ENCODE measurements at regions not wholly inside any gene's neighbourhood (a gene's known extent, or its start where the extent isn't known, plus 50 kb on each side); places are given as distances from the start of the nearest gene placed in this dataset.

DNA sequence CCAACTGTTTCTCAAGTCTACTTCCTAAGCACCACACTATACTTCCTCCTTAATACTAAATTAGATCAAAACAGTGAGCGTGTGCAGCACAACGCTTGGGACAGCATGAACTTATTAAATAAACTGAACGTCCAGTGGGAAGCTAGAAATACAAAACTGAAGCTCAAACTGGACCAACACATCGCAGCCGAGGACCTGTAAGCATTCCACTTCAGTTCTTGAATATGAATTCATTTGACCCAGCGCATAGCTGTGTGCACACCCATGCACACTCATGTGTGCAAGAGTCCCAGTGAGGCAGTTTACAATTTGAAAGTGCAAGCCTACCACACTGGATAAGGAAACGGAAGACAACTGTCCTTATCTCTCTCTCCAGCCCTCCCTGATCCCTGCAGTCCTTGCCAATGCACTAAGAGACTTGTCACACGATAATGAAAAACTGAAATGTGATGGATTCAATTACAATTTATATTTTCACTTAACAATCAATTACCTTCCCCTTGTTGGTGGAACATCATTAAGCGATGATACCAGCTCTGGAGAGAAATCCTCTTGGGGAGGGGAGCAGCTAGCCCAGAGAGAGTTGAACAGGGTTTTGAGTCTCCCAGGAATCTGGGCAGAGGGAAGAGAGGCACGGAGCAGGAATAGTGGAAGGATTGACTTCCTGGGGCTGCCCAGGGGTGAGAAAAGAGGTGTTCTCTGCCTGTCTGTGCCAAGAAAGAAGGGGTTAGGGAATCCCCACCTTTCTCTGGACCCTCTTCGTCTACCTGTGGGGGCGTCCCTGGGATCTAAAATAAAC, 186.5 kb upstream of the KLHL29 start:
- H3K4me1 Mint-ChIP-seq: no peaks in the 10 kb centered on the region
- TF ChIP-seq, protein P1, sequence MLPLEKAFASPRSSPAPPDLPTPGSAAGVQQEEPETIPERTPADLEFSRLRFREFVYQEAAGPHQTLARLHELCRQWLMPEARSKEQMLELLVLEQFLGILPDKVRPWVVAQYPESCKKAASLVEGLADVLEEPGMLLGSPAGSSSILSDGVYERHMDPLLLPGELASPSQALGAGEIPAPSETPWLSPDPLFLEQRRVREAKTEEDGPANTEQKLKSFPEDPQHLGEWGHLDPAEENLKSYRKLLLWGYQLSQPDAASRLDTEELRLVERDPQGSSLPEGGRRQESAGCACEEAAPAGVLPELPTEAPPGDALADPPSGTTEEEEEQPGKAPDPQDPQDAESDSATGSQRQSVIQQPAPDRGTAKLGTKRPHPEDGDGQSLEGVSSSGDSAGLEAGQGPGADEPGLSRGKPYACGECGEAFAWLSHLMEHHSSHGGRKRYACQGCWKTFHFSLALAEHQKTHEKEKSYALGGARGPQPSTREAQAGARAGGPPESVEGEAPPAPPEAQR (CRISPR knock-in tag; IDR thresholded peaks at IDR 0.05): no peak
- no peak for TF ChIP-seq CREM (CRISPR knock-in tag; IDR thresholded peaks at IDR 0.05)
- TF ChIP-seq, protein P2, sequence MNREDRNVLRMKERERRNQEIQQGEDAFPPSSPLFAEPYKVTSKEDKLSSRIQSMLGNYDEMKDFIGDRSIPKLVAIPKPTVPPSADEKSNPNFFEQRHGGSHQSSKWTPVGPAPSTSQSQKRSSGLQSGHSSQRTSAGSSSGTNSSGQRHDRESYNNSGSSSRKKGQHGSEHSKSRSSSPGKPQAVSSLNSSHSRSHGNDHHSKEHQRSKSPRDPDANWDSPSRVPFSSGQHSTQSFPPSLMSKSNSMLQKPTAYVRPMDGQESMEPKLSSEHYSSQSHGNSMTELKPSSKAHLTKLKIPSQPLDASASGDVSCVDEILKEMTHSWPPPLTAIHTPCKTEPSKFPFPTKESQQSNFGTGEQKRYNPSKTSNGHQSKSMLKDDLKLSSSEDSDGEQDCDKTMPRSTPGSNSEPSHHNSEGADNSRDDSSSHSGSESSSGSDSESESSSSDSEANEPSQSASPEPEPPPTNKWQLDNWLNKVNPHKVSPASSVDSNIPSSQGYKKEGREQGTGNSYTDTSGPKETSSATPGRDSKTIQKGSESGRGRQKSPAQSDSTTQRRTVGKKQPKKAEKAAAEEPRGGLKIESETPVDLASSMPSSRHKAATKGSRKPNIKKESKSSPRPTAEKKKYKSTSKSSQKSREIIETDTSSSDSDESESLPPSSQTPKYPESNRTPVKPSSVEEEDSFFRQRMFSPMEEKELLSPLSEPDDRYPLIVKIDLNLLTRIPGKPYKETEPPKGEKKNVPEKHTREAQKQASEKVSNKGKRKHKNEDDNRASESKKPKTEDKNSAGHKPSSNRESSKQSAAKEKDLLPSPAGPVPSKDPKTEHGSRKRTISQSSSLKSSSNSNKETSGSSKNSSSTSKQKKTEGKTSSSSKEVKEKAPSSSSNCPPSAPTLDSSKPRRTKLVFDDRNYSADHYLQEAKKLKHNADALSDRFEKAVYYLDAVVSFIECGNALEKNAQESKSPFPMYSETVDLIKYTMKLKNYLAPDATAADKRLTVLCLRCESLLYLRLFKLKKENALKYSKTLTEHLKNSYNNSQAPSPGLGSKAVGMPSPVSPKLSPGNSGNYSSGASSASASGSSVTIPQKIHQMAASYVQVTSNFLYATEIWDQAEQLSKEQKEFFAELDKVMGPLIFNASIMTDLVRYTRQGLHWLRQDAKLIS (CRISPR knock-in tag; IDR thresholded peaks at IDR 0.05; ENCODE audit: borderline replicate concordance): no peak
- no peak for TF ChIP-seq KAT7 (CRISPR knock-in tag; IDR thresholded peaks at IDR 0.05; ENCODE audit: borderline replicate concordance)
- TF ChIP-seq ZNF219 (CRISPR knock-in tag; IDR thresholded peaks at IDR 0.05; ENCODE audit: borderline replicate concordance): no peak
- no peak for TF ChIP-seq SMAD3 (CRISPR knock-in tag; IDR thresholded peaks at IDR 0.05; ENCODE audit: borderline replicate concordance)
- TF ChIP-seq JAZF1 (CRISPR knock-in tag; IDR thresholded peaks at IDR 0.05): no peak
- no peak for TF ChIP-seq ZNF396 (CRISPR knock-in tag; IDR thresholded peaks at IDR 0.05; ENCODE audit: borderline replicate concordance)
- TF ChIP-seq ZNF671 (CRISPR knock-in tag; IDR thresholded peaks at IDR 0.05): no peak
- TF ChIP-seq, protein P3, sequence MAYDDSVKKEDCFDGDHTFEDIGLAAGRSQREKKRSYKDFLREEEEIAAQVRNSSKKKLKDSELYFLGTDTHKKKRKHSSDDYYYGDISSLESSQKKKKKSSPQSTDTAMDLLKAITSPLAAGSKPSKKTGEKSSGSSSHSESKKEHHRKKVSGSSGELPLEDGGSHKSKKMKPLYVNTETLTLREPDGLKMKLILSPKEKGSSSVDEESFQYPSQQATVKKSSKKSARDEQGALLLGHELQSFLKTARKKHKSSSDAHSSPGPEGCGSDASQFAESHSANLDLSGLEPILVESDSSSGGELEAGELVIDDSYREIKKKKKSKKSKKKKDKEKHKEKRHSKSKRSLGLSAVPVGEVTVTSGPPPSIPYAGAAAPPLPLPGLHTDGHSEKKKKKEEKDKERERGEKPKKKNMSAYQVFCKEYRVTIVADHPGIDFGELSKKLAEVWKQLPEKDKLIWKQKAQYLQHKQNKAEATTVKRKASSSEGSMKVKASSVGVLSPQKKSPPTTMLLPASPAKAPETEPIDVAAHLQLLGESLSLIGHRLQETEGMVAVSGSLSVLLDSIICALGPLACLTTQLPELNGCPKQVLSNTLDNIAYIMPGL (CRISPR knock-in tag; IDR thresholded peaks at IDR 0.05): no peak
- H3K27me3 Mint-ChIP-seq (ENCODE audit: low read depth): no peaks in the 10 kb centered on the region
- H3K4me3 Mint-ChIP-seq: no peak overlapping the region
- DNase-seq (ENCODE audit: low spot score) (no peak), ATAC-seq (peak; percentile 18; the same call in 1 of the 2 replicates)
- H3K36me3 Mint-ChIP-seq: peaks cover 15% of the 10 kb centered on the region
- H3K9me3 Mint-ChIP-seq: peaks cover 18% of the 10 kb centered on the region
- ChIA-PET CTCF (interaction anchor here (0.6 to 1.5 kb wide), 17 partner anchors 9 to 153 kb away, joined by 3 to 11 read pairs (median 3); no protein-coding TSS in a partner anchor), POLR2A (interaction anchor here (1.5 kb wide), 1 partner anchor 32 kb away, joined by 4 read pairs; no protein-coding TSS in a partner anchor)
- no peak overlapping the region; the same call in 1 of the 2 replicates for H3K27ac Mint-ChIP-seq

DNA sequence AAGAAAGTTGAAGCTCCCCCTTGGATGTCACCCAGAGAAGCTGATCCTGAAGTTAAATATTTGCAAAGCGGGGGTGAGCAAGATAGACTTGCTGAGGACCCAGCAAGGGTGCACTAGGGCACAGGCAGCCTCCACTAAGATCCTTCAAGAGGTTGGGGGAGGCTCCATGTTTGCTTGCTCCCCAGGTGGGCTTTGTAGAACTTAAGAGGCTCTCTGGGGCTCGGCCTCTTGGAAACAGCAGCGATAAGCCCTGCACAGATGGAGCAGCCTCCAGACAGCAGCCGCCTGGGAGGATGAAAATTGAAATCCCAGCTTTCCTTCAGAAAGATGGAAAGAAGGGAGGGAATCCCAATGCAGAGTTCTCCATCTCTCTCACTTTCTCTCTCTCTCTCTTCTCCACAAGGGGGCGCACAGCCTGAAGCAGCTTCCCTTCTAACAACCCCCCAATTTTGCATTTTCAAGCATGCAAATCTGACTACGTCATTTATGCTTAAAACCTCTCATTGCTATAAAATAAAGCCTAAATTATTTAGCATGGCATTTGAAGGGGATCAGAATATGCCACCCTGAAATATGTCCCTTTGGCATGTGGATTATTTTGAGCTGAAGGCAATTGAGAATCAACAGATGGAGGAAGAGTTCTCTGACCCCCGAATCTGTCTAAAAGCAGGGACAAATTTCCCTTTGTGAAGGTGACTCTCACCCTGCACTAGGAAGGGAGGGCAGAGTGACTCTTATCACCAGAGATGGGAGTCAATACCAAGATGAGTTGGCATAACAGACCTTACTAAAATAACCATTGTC, 185.7 kb upstream of the KLHL29 start:
- POLR2A ChIA-PET: interaction anchor here (1.5 kb wide), 1 partner anchor 31 kb away, joined by 4 read pairs; no protein-coding TSS in a partner anchor
- H3K27me3 Mint-ChIP-seq (ENCODE audit: low read depth): no peaks in the 10 kb centered on the region
- ATAC-seq (peak; percentile 38), DNase-seq (ENCODE audit: low spot score) (peak; percentile 16)
- CTCF ChIA-PET: interaction anchor here (0.6 to 1.5 kb wide), 19 partner anchors 9 to 152 kb away, joined by 3 to 11 read pairs (median 3); no protein-coding TSS in a partner anchor
- no peaks in the 10 kb centered on the region for H3K4me1 Mint-ChIP-seq
- H3K4me3 Mint-ChIP-seq: no peak overlapping the region
- H3K36me3 Mint-ChIP-seq: peaks cover 15% of the 10 kb centered on the region
- H3K9me3 Mint-ChIP-seq: peaks cover 20% of the 10 kb centered on the region
- H3K27ac Mint-ChIP-seq: no peak overlapping the region
- TF ChIP-seq ZNF423 (CRISPR knock-in tag; IDR thresholded peaks at IDR 0.05): peak; percentile 78
- TF ChIP-seq, protein P4, sequence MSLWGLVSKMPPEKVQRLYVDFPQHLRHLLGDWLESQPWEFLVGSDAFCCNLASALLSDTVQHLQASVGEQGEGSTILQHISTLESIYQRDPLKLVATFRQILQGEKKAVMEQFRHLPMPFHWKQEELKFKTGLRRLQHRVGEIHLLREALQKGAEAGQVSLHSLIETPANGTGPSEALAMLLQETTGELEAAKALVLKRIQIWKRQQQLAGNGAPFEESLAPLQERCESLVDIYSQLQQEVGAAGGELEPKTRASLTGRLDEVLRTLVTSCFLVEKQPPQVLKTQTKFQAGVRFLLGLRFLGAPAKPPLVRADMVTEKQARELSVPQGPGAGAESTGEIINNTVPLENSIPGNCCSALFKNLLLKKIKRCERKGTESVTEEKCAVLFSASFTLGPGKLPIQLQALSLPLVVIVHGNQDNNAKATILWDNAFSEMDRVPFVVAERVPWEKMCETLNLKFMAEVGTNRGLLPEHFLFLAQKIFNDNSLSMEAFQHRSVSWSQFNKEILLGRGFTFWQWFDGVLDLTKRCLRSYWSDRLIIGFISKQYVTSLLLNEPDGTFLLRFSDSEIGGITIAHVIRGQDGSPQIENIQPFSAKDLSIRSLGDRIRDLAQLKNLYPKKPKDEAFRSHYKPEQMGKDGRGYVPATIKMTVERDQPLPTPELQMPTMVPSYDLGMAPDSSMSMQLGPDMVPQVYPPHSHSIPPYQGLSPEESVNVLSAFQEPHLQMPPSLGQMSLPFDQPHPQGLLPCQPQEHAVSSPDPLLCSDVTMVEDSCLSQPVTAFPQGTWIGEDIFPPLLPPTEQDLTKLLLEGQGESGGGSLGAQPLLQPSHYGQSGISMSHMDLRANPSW (CRISPR knock-in tag; conservative IDR thresholded peaks at IDR 0.05; ENCODE audit: low read depth): no peak
- TF ChIP-seq, protein P5, sequence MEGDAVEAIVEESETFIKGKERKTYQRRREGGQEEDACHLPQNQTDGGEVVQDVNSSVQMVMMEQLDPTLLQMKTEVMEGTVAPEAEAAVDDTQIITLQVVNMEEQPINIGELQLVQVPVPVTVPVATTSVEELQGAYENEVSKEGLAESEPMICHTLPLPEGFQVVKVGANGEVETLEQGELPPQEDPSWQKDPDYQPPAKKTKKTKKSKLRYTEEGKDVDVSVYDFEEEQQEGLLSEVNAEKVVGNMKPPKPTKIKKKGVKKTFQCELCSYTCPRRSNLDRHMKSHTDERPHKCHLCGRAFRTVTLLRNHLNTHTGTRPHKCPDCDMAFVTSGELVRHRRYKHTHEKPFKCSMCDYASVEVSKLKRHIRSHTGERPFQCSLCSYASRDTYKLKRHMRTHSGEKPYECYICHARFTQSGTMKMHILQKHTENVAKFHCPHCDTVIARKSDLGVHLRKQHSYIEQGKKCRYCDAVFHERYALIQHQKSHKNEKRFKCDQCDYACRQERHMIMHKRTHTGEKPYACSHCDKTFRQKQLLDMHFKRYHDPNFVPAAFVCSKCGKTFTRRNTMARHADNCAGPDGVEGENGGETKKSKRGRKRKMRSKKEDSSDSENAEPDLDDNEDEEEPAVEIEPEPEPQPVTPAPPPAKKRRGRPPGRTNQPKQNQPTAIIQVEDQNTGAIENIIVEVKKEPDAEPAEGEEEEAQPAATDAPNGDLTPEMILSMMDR (IDR thresholded peaks at IDR 0.05): peak; percentile 49

All from WTC11 (cell line).